ENCODE measurements at regions not wholly inside any gene's neighbourhood (a gene's known extent, or its start where the extent isn't known, plus 50 kb on each side); places are given as distances from the start of the nearest gene placed in this dataset.

DNA sequence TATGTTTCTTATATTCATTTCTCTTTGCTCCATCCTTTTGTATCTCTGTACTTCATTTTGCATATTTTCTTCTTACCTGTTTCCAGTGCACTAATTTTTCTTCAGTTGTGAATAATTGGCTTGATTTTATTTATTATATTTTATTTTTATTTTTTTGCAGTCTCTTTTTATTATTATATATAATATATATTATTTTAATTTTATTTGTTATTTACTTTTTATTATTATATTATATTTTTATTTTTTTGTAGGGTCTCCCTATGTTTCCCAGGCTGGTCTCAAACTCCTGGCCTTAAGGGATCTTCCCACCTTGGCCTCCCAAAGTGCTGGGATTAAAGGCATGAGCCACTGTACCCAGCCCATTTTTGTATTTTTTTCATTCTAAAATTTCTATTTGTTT is 213.1 kb upstream of the TSC22D2 start:
- TF ChIP-seq CTCF (conservative IDR thresholded peaks at IDR 0.05; ENCODE audit: low read depth, low read length): no peak
- no peak for TF ChIP-seq EZH2 (IDR thresholded peaks at IDR 0.05; ENCODE audit: low read length, unreplicated experiment)
